Transverse colon (tissue), 4 donors: ENCODE measurements at regions not wholly inside any gene's neighbourhood (a gene's known extent, or its start where the extent isn't known, plus 50 kb on each side); places are given as distances from the start of the nearest gene placed in this dataset.

Source experiments
- DNase-seq: peaks from one replicate; pipeline ENCODE4 v3.0.0-alpha.2; 2019
- H3K27ac ChIP-seq, 4 donors: fragments of 200-600 bp; sonication (generic); 2 replicates each; pipeline ENCODE4 v1.5.1; 2016 to 2018; ENCODE audit warnings: inconsistent platforms in 4 of 4
- H3K27me3 ChIP-seq: fragments of 200-600 bp; sonication (generic); 2 replicates; pipeline ENCODE4 v1.5.1; 2017; ENCODE audit warnings: inconsistent platforms
- H3K36me3 ChIP-seq, 4 donors: fragments of 200-600 bp; sonication (generic); 2 replicates each; pipeline ENCODE4 v1.5.1; 2017 to 2019; ENCODE audit warnings: inconsistent platforms in 4 of 4
- H3K4me1 ChIP-seq, 4 donors: fragments of 200-600 bp; sonication (generic); 2 replicates each; pipeline ENCODE4 v1.5.1; 2017 to 2020; ENCODE audit warnings: inconsistent platforms in 4 of 4
- H3K4me3 ChIP-seq, 4 donors: fragments of 200-600 bp; sonication (generic); 1 replicate in 1 of 4; 2 replicates in 3 of 4; pipeline versions ENCODE4 v1.5.1 to v1.6.1; 2017 to 2019; ENCODE audit warnings: inconsistent platforms in 4 of 4
- H3K9me3 ChIP-seq, 2 donors: fragments of 200-600 bp; sonication (generic); 2 replicates each; pipeline ENCODE4 v1.5.1; 2017 to 2019; ENCODE audit warnings: inconsistent platforms in 2 of 2
- CTCF ChIP-seq, 5 experiments: fragments of 200-600 bp in 3 of 5; fragments of 450-650 bp in 2 of 5; sonication (generic) in 3 of 5; IDR thresholded peaks; 1 replicate in 2 of 5; 2 replicates in 3 of 5; pipeline ENCODE4 v1.5.1; 2016 to 2017; ENCODE audit warnings: antibody characterized with exemption in 5 of 5, inconsistent platforms in 3 of 5, mild to moderate bottlenecking in 2 of 5, moderate library complexity in 1 of 5
- EP300 ChIP-seq: sonication (generic); formaldehyde crosslinking; IDR thresholded peaks from one replicate; pipeline ENCODE4 v1.6.1; 2017; ENCODE audit warnings: antibody characterized with exemption, low read depth
- POLR2A ChIP-seq: fragments of 450-650 bp; IDR thresholded peaks from one replicate; pipeline ENCODE4 v1.6.1; 2016; ENCODE audit warnings: antibody characterized with exemption, mild to moderate bottlenecking, moderate library complexity
- POLR2AphosphoS5 ChIP-seq, 3 donors: sonication (generic); formaldehyde crosslinking; IDR thresholded peaks; one replicate each; pipeline ENCODE4 v1.6.1; 2016; ENCODE audit warnings: antibody characterized with exemption in 3 of 3
- whole genome bisulfite sequencing, 2 donors: methylation state at CpG; one replicate each; pipeline ENCODE4 v1.1.5; 2018; ENCODE audit warnings: low coverage in 1 of 2; 5-methylcytosine and 5-hydroxymethylcytosine counted together
- in situ Hi-C, 4 donors: fragments of 200-750 bp; cut with MboI; loops; one replicate each; pipeline versions ENCODE4 v1.15.0 to v1.15.1; 2017; ENCODE audit warnings: low sequenced_read_pairs in 3 of 4, low pct_ligation_motif_present in 1 of 4, low pct_unique_long_range_greater_than_20kb in 1 of 4
- intact Hi-C: fragments of 100-400 bp; cut with DNase I; formaldehyde crosslinking; loops from one replicate; pipeline ENCODE4 v1.15.1; 2023; ENCODE audit warnings: low total_unique reads

GRCh38 chr2:236396818-236397350 is 132.7 kb upstream of the ASB18 start:
- Histone ChIP-seq H3K9me3 (no peaks in the 10 kb centered on the region), H3K27me3 (no peaks in the 10 kb centered on the region), H3K4me1 (no peaks in the 10 kb centered on the region), H3K4me3 (no peak overlapping the region), H3K27ac (no peak overlapping the region), H3K36me3 (no peaks in the 10 kb centered on the region)
- TF ChIP-seq EP300 (no peak), POLR2A (no peak), POLR2AphosphoS5 (IDR thresholded peaks at IDR 0.05) (no peak), CTCF (IDR thresholded peaks at IDR 0.05) (no peak)
- intact Hi-C loops (no loop called here), in situ Hi-C loops (no loop called here)
- DNase-seq = no peak
- 43 to 89% methylated on average over 1 to 13 of the region's 13 CpGs for WGBS, 2 donors

- intact Hi-C loops (no loop called here), in situ Hi-C loops (no loop called here)
- H3K27me3 ChIP-seq = no peaks in the 10 kb centered on the region
- no peak overlapping the region for H3K27ac ChIP-seq
- TF ChIP-seq EP300 = no peak
- H3K36me3 ChIP-seq = no peaks in the 10 kb centered on the region
- no peak for DNase-seq
- 80 to 88% methylated on average over 2 to 4 of the region's 4 CpGs for WGBS, 2 donors
- no peaks in the 10 kb centered on the region for H3K4me1 ChIP-seq
- H3K4me3 ChIP-seq = no peak overlapping the region
- no peaks in the 10 kb centered on the region for H3K9me3 ChIP-seq
These were observed 133.5 kb upstream of the ASB18 start for GRCh38 chr2:236397681-236398080.

- Histone ChIP-seq H3K4me3 (no peak overlapping the region), H3K4me1 (no peaks in the 10 kb centered on the region), H3K36me3 (no peaks in the 10 kb centered on the region), H3K27ac (no peak overlapping the region), H3K27me3 (no peaks in the 10 kb centered on the region), H3K9me3 (no peaks in the 10 kb centered on the region)
- TF ChIP-seq EP300 (no peak), CTCF (IDR thresholded peaks at IDR 0.05) (no peak), POLR2A (no peak), POLR2AphosphoS5 (IDR thresholded peaks at IDR 0.05) (no peak)
- whole genome bisulfite sequencing, 2 donors = 89 to 97% methylated on average over 12 to 15 of the region's 15 CpGs
- intact Hi-C loops (no loop called here), in situ Hi-C loops (no loop called here)
- DNase-seq = no peak
These were observed 135.2 kb upstream of the ASB18 start for GRCh38 chr2:236399409-236399808.

GRCh38 chr2:236400046-236400574 is 135.9 kb upstream of the ASB18 start:
- no peak for DNase-seq
- WGBS, 2 donors = 86 to 88% methylated on average over 2 to 10 of the region's 10 CpGs
- H3K27ac ChIP-seq = no peak overlapping the region
- in situ Hi-C loops = no loop called here
- TF ChIP-seq POLR2A = no peak
- TF ChIP-seq EP300 = no peak
- no peak for TF ChIP-seq POLR2AphosphoS5 (IDR thresholded peaks at IDR 0.05)
- TF ChIP-seq CTCF (IDR thresholded peaks at IDR 0.05) = no peak
- no peaks in the 10 kb centered on the region for H3K36me3 ChIP-seq
- H3K27me3 ChIP-seq = no peaks in the 10 kb centered on the region
- H3K9me3 ChIP-seq = no peaks in the 10 kb centered on the region
- no peak overlapping the region for H3K4me3 ChIP-seq
- intact Hi-C loops = no loop called here
- H3K4me1 ChIP-seq = no peaks in the 10 kb centered on the region
